Coronary artery (tissue), 2 donors: ENCODE measurements at regions not wholly inside any gene's neighbourhood (a gene's known extent, or its start where the extent isn't known, plus 50 kb on each side); places are given as distances from the start of the nearest gene placed in this dataset.

Source experiments
- DNase-seq: peaks from one replicate; pipeline ENCODE4 v3.0.0-alpha.2; 2017; ENCODE audit warnings: low spot score
- H3K27ac ChIP-seq, 2 donors: fragments of 200-600 bp; sonication (generic); one replicate each; pipeline ENCODE4 v1.5.1; 2016 to 2019
- H3K4me3 ChIP-seq: fragments of 200-600 bp; sonication (generic); 2 replicates; pipeline ENCODE4 v1.5.1; 2016; ENCODE audit warnings: mild to moderate bottlenecking, moderate library complexity
- CTCF ChIP-seq: fragments of 200-600 bp; sonication (generic); IDR thresholded peaks from one replicate; pipeline ENCODE4 v1.5.1; 2019; ENCODE audit warnings: antibody characterized with exemption

- TF ChIP-seq CTCF: no peak
- H3K27ac ChIP-seq: no peak overlapping the region
- DNase-seq: no peak
Measured at GRCh38 chr4:52368895-52369294, 290.2 kb downstream of the USP46 start.

GRCh38 chr4:52369649-52370048 lies 289.5 kb downstream of the USP46 start:
- DNase-seq: no peak
- TF ChIP-seq CTCF: no peak
- no peak overlapping the region for H3K4me3 ChIP-seq
- no peak overlapping the region for H3K27ac ChIP-seq

More at GRCh38 chr4:52368895-52369294, 290.2 kb downstream of the USP46 start:
- H3K4me3 ChIP-seq: no peak overlapping the region

- no peak overlapping the region for H3K27ac ChIP-seq
- no peak for TF ChIP-seq CTCF
- no peak for DNase-seq
- H3K4me3 ChIP-seq: no peak overlapping the region
Measured at GRCh38 chr4:52370576-52370975, 288.5 kb downstream of the USP46 start.

GRCh38 chr4:52371841-52372240 lies 287.3 kb downstream of the USP46 start:
- no peak overlapping the region for H3K27ac ChIP-seq
- no peak for DNase-seq
- no peak for TF ChIP-seq CTCF
- no peak overlapping the region for H3K4me3 ChIP-seq

GRCh38 chr4:52372269-52372668 lies 286.8 kb downstream of the USP46 start:
- Histone ChIP-seq H3K27ac (no peak overlapping the region), H3K4me3 (no peak overlapping the region)
- TF ChIP-seq CTCF: no peak
- DNase-seq: no peak

GRCh38 chr4:52372747-52373146 lies 286.4 kb downstream of the USP46 start:
- DNase-seq: no peak
- no peak overlapping the region for H3K27ac ChIP-seq
- no peak for TF ChIP-seq CTCF
- H3K4me3 ChIP-seq: no peak overlapping the region

GRCh38 chr4:52373650-52374049 lies 285.5 kb downstream of the USP46 start:
- no peak for TF ChIP-seq CTCF
- no peak overlapping the region for H3K27ac ChIP-seq
- DNase-seq: no peak
- no peak overlapping the region for H3K4me3 ChIP-seq
